ENCODE measurements at regions not wholly inside any gene's neighbourhood (a gene's known extent, or its start where the extent isn't known, plus 50 kb on each side); places are given as distances from the start of the nearest gene placed in this dataset.

- Histone ChIP-seq H3K9me3 (ENCODE audit: low read length) (no peaks in the 10 kb centered on the region), H3K79me2 (ENCODE audit: insufficient read depth, low read length) (no peaks in the 10 kb centered on the region), H3K9ac (ENCODE audit: insufficient read depth, low read depth, low read length) (no peak overlapping the region), H4K20me1 (ENCODE audit: insufficient read depth, low read length) (no peaks in the 10 kb centered on the region), H3K36me3 (replicated peaks in 1 of 2; ENCODE audit: control insufficient read depth in 1 of 2, insufficient read depth in 2 of 2, low read length in 2 of 2) (no peaks in the 10 kb centered on the region), H3K27ac (ENCODE audit: extremely low read length, insufficient read depth, low read length) (no peak overlapping the region), H3K4me3 (replicated peaks in 1 of 3; ENCODE audit: insufficient read depth in 1 of 3, low read depth in 2 of 3, low read length in 3 of 3) (no peak overlapping the region), H3K4me2 (ENCODE audit: low read depth, low read length) (no peak overlapping the region), H3K27me3 (ENCODE audit: control insufficient read depth in 1 of 2, insufficient read depth in 2 of 2, low read length in 2 of 2) (no peaks in the 10 kb centered on the region), H3K4me1 (ENCODE audit: insufficient read depth, low read length) (no peaks in the 10 kb centered on the region), H2AFZ (ENCODE audit: low read length) (no peak overlapping the region)
- ATAC-seq (no peak), DNase-seq (ENCODE audit: low spot score) (no peak), FAIRE-seq (no peak)
- CTCF ChIA-PET (ENCODE audit: low intra/inter-chr PET ratio, low total read pairs): interaction anchor here (0.6 kb wide), 1 partner anchor 812 kb away, joined by 4 read pairs; no protein-coding TSS in a partner anchor
- in situ Hi-C loops (cut with HindIII; ENCODE audit: extremely low pct_ligation_motif_present, low pct_unique_long_range_greater_than_20kb) (no loop called here), intact Hi-C loops (cut with micrococcal nuclease; ENCODE audit: unreplicated experiment) (no loop called here)
- TF ChIP-seq U2AF2 (IDR thresholded peaks at IDR 0.05; ENCODE audit: low read depth, low read length) (peak; percentile 70; the same call in 1 of the 2 replicates), ZNF24 (IDR thresholded peaks at IDR 0.05) (no peak), ZNF333 (CRISPR knock-in tag; IDR thresholded peaks at IDR 0.05; ENCODE audit: borderline replicate concordance) (no peak), ZNF576 (CRISPR knock-in tag; IDR thresholded peaks at IDR 0.05) (no peak), GFI1 (CRISPR knock-in tag; IDR thresholded peaks at IDR 0.05; ENCODE audit: borderline replicate concordance) (no peak), SUZ12 (IDR thresholded peaks at IDR 0.05; ENCODE audit: low read depth, low read length) (no peak), ARNTL (CRISPR knock-in tag; IDR thresholded peaks at IDR 0.05) (no peak), PHF21A (CRISPR knock-in tag; IDR thresholded peaks at IDR 0.05) (no peak)
- no TSS peak for BruUV-seq (replicated peaks)
- POLR2A ChIA-PET: no interaction called here
- 8% methylated on average over 2 of the region's 2 CpGs for WGBS (ENCODE audit: low lambda C conversion rate)
Observed at GRCh38 chr2:126309185-126309584, 346.8 kb upstream of the GYPC start.

GRCh38 chr2:126312579-126312978, 343.4 kb upstream of the GYPC start:
- no peak for DNase-seq (ENCODE audit: low spot score)
- H3K9me3 ChIP-seq (ENCODE audit: low read length): no peaks in the 10 kb centered on the region
- no peaks in the 10 kb centered on the region for H3K36me3 ChIP-seq (replicated peaks in 1 of 2; ENCODE audit: control insufficient read depth in 1 of 2, insufficient read depth in 2 of 2, low read length in 2 of 2)
- no TSS peak for BruUV-seq (replicated peaks)
- no peaks in the 10 kb centered on the region for H3K4me1 ChIP-seq (ENCODE audit: insufficient read depth, low read length)
- intact Hi-C loops (cut with micrococcal nuclease; ENCODE audit: unreplicated experiment) (no loop called here), in situ Hi-C loops (cut with HindIII; ENCODE audit: extremely low pct_ligation_motif_present, low pct_unique_long_range_greater_than_20kb) (no loop called here)
- no peak overlapping the region for H3K9ac ChIP-seq (ENCODE audit: insufficient read depth, low read depth, low read length)
- CTCF ChIA-PET (ENCODE audit: low intra/inter-chr PET ratio, low total read pairs): no interaction called here
- no peaks in the 10 kb centered on the region for H3K79me2 ChIP-seq (ENCODE audit: insufficient read depth, low read length)
- ATAC-seq: no peak
- WGBS (ENCODE audit: low lambda C conversion rate): 33% methylated on average over 5 of the region's 5 CpGs
- H3K27ac ChIP-seq (ENCODE audit: extremely low read length, insufficient read depth, low read length): no peak overlapping the region
- no peaks in the 10 kb centered on the region for H4K20me1 ChIP-seq (ENCODE audit: insufficient read depth, low read length)
- no peak for FAIRE-seq
- H3K27me3 ChIP-seq (ENCODE audit: control insufficient read depth in 1 of 2, insufficient read depth in 2 of 2, low read length in 2 of 2): no peaks in the 10 kb centered on the region
- no peak overlapping the region for H2AFZ ChIP-seq (ENCODE audit: low read length)
- POLR2A ChIA-PET: no interaction called here
- H3K4me2 ChIP-seq (ENCODE audit: low read depth, low read length): no peak overlapping the region
- no peak overlapping the region for H3K4me3 ChIP-seq (replicated peaks in 1 of 3; ENCODE audit: insufficient read depth in 1 of 3, low read depth in 2 of 3, low read length in 3 of 3)
- TF ChIP-seq ZBTB40 (IDR thresholded peaks at IDR 0.05) (no peak), ZBTB40 (CRISPR knock-in tag; IDR thresholded peaks at IDR 0.05) (no peak)

Measured in HepG2 (cell line).